Activated naive CD4-positive, alpha-beta T cell treated with anti-CD3 and anti-CD28 coated beads, Interleukin-2, amount 10 ng/mL, durations not matched to agents 7 days and 5 days (primary cell): ENCODE measurements at regions not wholly inside any gene's neighbourhood (a gene's known extent, or its start where the extent isn't known, plus 50 kb on each side); places are given as distances from the start of the nearest gene placed in this dataset.

Experiments
- CTCF ChIA-PET: fragments of 350-600 bp; sonication (Branson Sonifier 250); formaldehyde crosslinking; loops from one replicate; lab custom pipeline; 2021; ENCODE audit warnings: antibody characterized with exemption; lab: Charles Lee
- DNase-seq: peaks from one replicate; pipeline ENCODE4 v3.0.0-alpha.2; 2020
- H3K27ac Mint-ChIP-seq: one replicate; pipeline ENCODE4 v1.8.0; 2021; ENCODE audit warnings: mild to moderate bottlenecking, moderate library complexity, mixed read lengths
- H3K27me3 Mint-ChIP-seq: one replicate; pipeline ENCODE4 v1.8.0; 2021; ENCODE audit warnings: mild to moderate bottlenecking, mixed read lengths
- H3K36me3 Mint-ChIP-seq: one replicate; pipeline ENCODE4 v1.8.0; 2021; ENCODE audit warnings: mixed read lengths
- H3K4me1 Mint-ChIP-seq: one replicate; pipeline ENCODE4 v1.8.0; 2021; ENCODE audit warnings: mixed read lengths
- H3K4me3 Mint-ChIP-seq: one replicate; pipeline ENCODE4 v1.8.0; 2021; ENCODE audit warnings: mild to moderate bottlenecking, moderate library complexity, mixed read lengths
- H3K9me3 Mint-ChIP-seq: one replicate; pipeline ENCODE4 v1.8.0; 2021; ENCODE audit warnings: mixed read lengths

DNA sequence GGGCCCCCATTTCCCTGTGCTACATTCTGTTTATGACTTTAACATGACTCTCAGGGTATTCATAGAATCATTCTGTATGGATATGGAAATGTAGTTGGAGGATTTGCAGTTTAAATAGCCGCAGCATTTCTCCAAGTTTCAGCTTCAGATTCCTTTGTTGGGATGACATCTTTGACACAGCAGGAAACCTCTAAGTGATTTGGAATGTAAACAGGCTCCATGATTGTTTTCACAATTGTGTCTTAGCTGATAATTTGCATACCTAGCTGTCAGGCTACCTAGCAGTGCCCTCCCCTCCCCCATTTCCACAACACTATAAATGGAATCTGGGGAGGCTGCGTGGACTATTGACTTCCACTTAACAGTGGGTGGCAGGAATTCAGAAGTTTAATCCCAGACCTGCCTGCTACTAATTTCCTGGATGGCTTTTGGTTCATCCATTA, 290.2 kb downstream of the HLX start:
- no peaks in the 10 kb centered on the region for H3K4me1 Mint-ChIP-seq
- CTCF ChIA-PET, result no interaction called here
- no peak overlapping the region for H3K4me3 Mint-ChIP-seq
- no peaks in the 10 kb centered on the region for H3K9me3 Mint-ChIP-seq
- no peak for DNase-seq
- H3K27ac Mint-ChIP-seq, result no peak overlapping the region
- H3K27me3 Mint-ChIP-seq, result no peaks in the 10 kb centered on the region
- no peaks in the 10 kb centered on the region for H3K36me3 Mint-ChIP-seq

DNA sequence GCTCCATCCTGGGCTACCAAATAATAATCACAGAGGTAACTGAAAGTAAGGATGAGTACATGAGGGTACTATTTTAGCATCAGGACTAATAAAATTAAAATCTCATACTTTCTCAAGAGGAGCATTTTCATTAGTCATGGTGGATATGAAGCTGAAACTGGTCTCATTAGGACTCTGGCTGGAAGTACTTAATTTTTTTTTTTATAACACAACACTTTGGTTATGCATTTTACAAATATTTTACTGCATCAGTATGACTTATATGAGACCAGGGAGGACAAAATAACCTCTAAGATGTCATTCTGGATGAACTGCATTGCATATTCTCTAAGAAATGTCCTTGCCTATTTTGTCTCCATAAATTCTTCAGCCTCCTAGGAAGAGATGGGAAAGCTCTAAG, 290.9 kb downstream of the HLX start:
- Mint-ChIP-seq H3K4me1 (no peaks in the 10 kb centered on the region), H3K27ac (no peak overlapping the region), H3K36me3 (no peaks in the 10 kb centered on the region), H3K4me3 (no peak overlapping the region), H3K27me3 (no peaks in the 10 kb centered on the region), H3K9me3 (no peaks in the 10 kb centered on the region)
- CTCF ChIA-PET, result no interaction called here
- no peak for DNase-seq

DNA sequence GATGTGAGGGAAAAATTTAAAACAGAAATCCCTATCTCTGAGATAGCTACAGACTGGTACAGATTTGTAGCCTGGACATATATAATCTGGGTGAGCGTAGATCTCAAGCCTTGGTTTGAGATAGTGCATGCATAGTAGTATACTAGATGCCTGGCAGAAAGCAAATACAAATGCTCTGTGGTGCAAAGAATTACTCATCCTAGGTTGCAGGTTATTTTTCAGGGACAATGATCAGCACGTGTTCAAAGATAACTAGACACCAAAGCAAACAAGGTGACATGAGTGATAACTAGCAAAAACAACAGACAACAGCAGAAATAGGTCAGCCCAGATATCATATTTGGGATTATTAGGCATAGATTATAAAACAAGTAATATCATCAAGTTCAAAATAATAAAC, 292.5 kb downstream of the HLX start:
- no peaks in the 10 kb centered on the region for H3K36me3 Mint-ChIP-seq
- H3K4me1 Mint-ChIP-seq, result no peaks in the 10 kb centered on the region
- DNase-seq, result no peak
- CTCF ChIA-PET, result no interaction called here
- no peak overlapping the region for H3K27ac Mint-ChIP-seq
- H3K4me3 Mint-ChIP-seq, result no peak overlapping the region
- no peaks in the 10 kb centered on the region for H3K9me3 Mint-ChIP-seq
- no peaks in the 10 kb centered on the region for H3K27me3 Mint-ChIP-seq

DNA sequence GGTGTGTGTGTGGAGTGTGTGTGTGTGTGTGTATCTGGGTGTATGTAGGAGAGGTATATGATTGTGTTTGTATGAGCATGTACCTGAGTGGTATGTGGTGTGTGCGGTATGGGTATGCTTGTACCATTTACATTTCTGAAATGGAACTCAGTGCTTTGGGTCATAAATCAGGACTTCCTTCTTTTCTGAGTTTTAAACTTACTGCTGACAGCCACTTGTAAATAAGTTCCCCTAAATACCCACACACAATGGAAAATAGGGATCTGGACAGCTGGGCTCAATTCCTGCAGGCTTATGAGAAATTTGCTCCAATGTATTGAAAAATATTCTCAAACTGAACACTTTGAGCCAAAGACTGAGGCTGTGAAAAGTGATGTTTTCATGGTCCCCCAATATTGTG, 293.6 kb downstream of the HLX start:
- Mint-ChIP-seq H3K4me1 (no peaks in the 10 kb centered on the region), H3K27ac (no peak overlapping the region), H3K27me3 (no peaks in the 10 kb centered on the region), H3K4me3 (no peak overlapping the region), H3K9me3 (no peaks in the 10 kb centered on the region), H3K36me3 (no peaks in the 10 kb centered on the region)
- no peak for DNase-seq
- CTCF ChIA-PET, result no interaction called here

DNA sequence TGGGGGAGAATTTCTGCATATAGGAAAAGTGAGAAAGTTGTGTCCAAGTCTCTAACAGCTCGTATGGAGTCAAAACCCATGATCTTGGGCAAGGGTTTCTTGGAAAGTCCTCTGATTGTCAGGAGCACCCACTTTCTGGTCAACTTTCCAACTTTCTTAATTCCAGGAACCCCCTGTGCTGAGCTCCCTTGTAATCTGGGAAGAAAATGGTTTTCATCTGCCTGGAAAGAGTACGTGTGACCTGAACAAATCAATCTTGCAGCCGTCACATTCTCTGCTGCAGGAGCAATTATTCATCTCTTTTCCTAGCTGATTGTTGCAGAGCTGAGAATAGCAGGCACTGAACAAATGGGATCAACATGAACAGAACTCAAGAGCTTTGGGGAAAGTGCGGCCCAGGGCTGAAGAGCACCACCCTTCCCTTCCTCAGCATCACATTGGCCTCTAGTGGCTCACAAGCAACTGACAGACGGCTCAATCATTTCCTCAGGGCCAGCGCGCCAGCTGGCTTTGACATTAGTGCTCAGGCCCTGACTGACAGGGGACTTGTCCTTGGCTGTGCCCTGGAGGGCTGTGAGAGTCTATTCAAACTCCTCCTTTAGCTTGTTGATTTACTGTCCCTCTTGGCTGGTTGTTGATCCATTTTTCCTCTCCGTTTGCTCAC, 295.2 kb downstream of the HLX start:
- H3K36me3 Mint-ChIP-seq, result no peaks in the 10 kb centered on the region
- CTCF ChIA-PET, result no interaction called here
- H3K27me3 Mint-ChIP-seq, result no peaks in the 10 kb centered on the region
- H3K4me3 Mint-ChIP-seq, result no peak overlapping the region
- no peaks in the 10 kb centered on the region for H3K4me1 Mint-ChIP-seq
- no peak for DNase-seq
- H3K9me3 Mint-ChIP-seq, result no peaks in the 10 kb centered on the region
- H3K27ac Mint-ChIP-seq, result no peak overlapping the region

DNA sequence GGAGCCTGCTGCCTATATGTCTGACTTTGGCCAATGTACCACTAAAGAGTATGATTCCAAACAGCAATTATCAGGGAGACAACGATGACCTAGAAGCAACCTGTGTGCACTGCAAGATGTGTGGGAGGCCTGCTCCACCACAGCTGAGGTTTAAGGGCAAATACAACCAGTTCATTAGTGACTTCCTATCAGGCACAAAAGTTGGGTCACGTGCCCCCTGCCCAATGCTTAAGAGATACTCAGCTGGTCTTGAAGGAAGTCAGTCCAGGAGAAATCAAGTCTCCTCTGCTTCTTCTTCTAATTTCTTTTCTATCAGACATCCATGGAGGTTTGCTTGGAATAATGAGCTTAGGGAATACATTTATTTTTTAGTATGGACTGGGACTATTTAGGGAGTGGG, 296.0 kb downstream of the HLX start:
- no peaks in the 10 kb centered on the region for H3K9me3 Mint-ChIP-seq
- H3K27me3 Mint-ChIP-seq, result no peaks in the 10 kb centered on the region
- CTCF ChIA-PET, result no interaction called here
- H3K36me3 Mint-ChIP-seq, result no peaks in the 10 kb centered on the region
- H3K27ac Mint-ChIP-seq, result no peak overlapping the region
- DNase-seq, result no peak
- no peaks in the 10 kb centered on the region for H3K4me1 Mint-ChIP-seq
- H3K4me3 Mint-ChIP-seq, result no peak overlapping the region

DNA sequence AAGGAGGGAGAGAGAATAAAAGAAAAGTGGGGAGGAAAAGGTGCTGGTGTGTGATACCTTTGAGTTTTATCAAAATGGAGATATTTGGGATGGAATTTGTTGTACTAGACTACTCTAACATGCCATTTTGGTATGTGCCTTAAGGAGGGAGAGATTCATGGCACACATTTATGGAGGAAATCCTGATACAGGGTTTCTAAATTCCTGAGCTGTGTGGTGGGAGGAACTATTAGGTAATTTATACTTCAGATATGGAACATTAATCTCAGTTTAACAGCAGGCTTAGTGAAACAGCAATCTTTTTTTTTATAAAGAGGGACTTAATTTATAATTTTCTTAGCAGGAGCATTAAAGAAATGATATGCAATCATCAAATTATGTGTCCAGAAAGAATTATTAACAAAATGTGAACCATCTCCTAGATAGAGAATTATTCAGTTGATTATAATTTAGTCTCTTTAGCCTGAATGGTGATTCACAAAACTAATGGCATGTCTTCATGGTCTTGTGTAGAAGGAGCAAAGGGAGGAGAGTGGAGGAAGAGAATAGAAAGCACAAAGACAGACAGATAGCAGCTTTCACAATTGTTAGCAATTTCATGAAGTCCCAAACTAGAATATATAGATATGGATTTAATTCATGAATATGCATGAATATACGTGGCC, 301.6 kb downstream of the HLX start:
- H3K36me3 Mint-ChIP-seq, result no peaks in the 10 kb centered on the region
- no peak for DNase-seq
- H3K4me1 Mint-ChIP-seq, result no peaks in the 10 kb centered on the region
- no peak overlapping the region for H3K4me3 Mint-ChIP-seq
- H3K27me3 Mint-ChIP-seq, result no peaks in the 10 kb centered on the region
- H3K27ac Mint-ChIP-seq, result no peak overlapping the region
- no peaks in the 10 kb centered on the region for H3K9me3 Mint-ChIP-seq
- CTCF ChIA-PET, result no interaction called here

DNA sequence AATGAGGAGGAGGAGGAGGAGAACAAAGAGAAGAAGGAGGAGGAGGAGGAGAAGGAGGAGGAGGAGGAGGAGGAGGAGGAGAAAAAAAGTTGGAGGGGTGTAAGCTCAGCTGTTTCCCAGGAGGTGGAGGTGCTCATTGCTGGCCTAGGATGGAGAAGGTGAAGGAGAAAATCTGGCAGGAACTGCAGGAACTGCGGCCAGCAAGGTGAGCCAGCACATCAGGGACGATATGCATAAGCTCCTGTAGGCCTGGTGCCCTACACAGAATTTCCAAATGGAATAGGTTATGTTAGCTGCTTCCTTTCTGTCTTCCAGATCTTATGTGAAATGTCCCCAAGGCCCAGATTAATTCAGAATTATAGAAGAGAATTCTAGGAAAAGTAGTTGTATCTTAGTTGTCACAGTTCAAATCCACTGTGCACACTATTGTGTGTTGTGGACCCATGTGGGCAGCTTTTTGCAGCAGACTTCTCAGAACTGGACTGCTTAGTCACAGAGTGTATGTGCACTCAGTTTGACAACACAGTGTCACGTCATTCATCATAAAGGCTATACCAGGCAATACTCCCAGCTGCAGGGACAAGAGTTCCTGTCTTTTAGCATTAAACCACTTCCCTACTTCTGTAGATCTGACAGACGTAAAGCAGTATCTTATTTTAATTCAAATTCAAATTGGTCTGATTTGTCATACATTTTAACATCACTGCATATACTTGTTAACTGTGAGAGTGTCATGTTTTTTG, 303.7 kb downstream of the HLX start:
- Mint-ChIP-seq H3K27me3 (no peaks in the 10 kb centered on the region), H3K27ac (no peak overlapping the region), H3K9me3 (no peaks in the 10 kb centered on the region), H3K4me1 (no peaks in the 10 kb centered on the region), H3K36me3 (no peaks in the 10 kb centered on the region), H3K4me3 (no peak overlapping the region)
- DNase-seq, result no peak
- CTCF ChIA-PET, result no interaction called here

DNA sequence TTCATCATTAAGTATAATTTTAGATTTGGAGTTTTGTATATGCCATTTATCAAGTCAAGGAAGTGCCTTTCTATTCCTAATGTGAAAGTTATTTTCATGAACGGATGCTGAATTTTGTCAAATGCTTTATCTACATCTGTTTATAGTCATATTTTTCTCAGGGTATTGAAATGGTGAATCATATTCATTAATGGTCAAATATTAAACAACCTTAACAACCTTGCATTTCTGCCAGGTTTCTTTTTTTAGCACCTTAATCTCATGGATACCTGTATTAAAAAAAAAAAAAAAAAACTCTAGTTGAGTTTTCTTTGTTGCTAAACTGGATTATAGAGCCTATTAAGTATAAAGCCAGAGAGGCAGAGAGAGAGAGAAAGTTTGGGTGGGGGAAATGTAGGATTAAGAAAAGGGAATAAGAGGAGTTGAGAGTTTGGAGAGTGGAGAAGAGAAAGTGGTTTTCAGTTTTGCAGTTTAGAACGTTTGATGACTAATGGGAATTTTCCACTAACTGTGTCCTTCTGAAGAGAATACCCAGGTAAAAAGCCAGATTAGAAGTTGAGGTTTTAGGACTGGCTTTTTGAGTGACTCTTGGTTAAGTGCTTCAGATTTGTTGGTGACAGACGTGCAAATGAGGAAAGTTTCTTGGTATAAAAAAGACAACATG, 305.0 kb downstream of the HLX start:
- no peaks in the 10 kb centered on the region for H3K9me3 Mint-ChIP-seq
- H3K27ac Mint-ChIP-seq, result no peak overlapping the region
- CTCF ChIA-PET, result no interaction called here
- no peak for DNase-seq
- H3K4me3 Mint-ChIP-seq, result no peak overlapping the region
- H3K36me3 Mint-ChIP-seq, result no peaks in the 10 kb centered on the region
- no peaks in the 10 kb centered on the region for H3K4me1 Mint-ChIP-seq
- no peaks in the 10 kb centered on the region for H3K27me3 Mint-ChIP-seq

DNA sequence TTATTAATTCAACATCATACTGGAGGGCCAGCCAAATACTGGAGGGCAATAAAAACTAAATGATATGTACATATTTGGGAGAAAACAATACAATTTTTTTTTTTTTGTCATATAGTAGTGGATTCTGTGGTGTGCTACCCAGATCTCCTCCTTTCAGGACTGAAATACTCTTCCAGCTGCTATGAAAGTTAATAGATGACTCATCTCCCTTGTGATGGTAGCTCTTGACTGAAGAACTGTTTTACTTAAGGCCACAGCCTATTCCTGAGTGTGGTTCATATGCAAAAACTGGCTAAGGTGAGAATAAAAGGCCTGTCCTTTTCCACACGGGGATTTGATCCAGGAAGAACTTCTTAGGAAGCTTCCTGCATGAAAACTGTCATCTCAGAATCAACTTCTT, 307.9 kb downstream of the HLX start:
- H3K27me3 Mint-ChIP-seq, result no peaks in the 10 kb centered on the region

DNA sequence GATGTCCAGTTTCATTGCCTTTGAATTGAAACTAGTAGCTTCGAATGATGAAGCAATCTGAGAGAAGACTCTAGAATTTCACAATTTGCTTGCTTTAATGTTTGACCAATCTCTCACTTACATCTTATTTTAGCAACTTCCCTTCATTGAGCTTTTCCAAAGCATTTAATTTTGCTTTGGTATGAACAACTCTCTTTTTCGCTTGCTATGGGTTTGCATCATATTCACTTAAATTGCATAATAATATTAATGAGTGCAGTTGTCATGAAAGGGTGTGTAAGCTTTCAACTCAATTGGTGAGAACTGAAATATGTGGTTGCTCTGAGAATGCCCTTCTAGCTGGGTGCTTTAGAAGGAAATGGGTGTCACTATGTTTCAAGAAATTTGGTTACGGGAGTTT, 309.2 kb downstream of the HLX start:
- CTCF ChIA-PET, result no interaction called here
- H3K36me3 Mint-ChIP-seq, result no peaks in the 10 kb centered on the region
- H3K27me3 Mint-ChIP-seq, result no peaks in the 10 kb centered on the region
- H3K4me1 Mint-ChIP-seq, result no peaks in the 10 kb centered on the region
- no peak overlapping the region for H3K27ac Mint-ChIP-seq
- no peak overlapping the region for H3K4me3 Mint-ChIP-seq
- H3K9me3 Mint-ChIP-seq, result no peaks in the 10 kb centered on the region
- no peak for DNase-seq

More for the DNA sequence above, 307.9 kb downstream of the HLX start:
- H3K27ac Mint-ChIP-seq, result no peak overlapping the region
- no peak for DNase-seq
- no peaks in the 10 kb centered on the region for H3K4me1 Mint-ChIP-seq
- no peaks in the 10 kb centered on the region for H3K36me3 Mint-ChIP-seq
- H3K9me3 Mint-ChIP-seq, result no peaks in the 10 kb centered on the region
- CTCF ChIA-PET, result no interaction called here
- no peak overlapping the region for H3K4me3 Mint-ChIP-seq

DNA sequence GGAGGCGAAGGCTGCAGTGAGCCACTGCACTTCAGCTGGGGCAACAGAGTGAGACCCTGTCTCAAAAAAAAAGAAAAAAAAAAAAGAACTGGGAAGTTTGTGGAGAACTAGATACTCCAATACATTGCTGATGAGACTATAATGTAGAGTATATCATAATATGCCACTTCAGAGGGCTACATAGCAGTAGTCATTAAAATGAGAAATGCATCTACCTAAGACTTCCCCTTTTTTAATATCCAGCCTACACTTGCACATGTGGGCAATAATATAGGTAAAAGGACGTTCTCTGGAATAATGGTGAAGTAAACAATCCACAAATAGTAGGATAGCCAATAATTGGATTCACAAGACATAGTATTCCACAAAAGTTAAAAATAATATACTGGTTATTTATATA, 311.0 kb downstream of the HLX start:
- no peaks in the 10 kb centered on the region for H3K9me3 Mint-ChIP-seq
- CTCF ChIA-PET, result no interaction called here
- H3K27me3 Mint-ChIP-seq, result no peaks in the 10 kb centered on the region
- H3K27ac Mint-ChIP-seq, result no peak overlapping the region
- no peak overlapping the region for H3K4me3 Mint-ChIP-seq
- DNase-seq, result no peak
- H3K4me1 Mint-ChIP-seq, result no peaks in the 10 kb centered on the region
- no peaks in the 10 kb centered on the region for H3K36me3 Mint-ChIP-seq

DNA sequence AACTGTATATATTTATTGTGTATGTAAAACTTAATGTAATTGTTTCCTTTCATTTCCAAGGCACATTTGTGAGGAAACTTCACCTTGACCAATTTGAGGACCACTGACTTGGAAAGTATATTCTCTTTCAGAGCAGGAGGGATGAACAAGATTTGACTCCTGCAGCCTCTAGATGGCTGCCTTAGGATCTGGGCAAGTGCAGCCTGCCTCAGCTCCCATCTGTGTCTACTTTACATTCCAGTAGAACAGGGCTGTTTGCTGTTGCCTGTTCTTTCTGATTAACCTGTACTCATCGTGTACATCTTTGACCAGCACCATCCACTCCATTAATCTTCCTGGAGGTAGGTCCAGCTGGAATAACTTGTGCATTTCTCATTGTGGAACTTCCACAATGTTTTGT, 312.8 kb downstream of the HLX start:
- DNase-seq, result no peak
- Mint-ChIP-seq H3K27me3 (no peaks in the 10 kb centered on the region), H3K27ac (no peak overlapping the region), H3K36me3 (no peaks in the 10 kb centered on the region), H3K4me3 (no peak overlapping the region), H3K9me3 (no peaks in the 10 kb centered on the region), H3K4me1 (no peaks in the 10 kb centered on the region)
- CTCF ChIA-PET, result interaction anchor here (1.9 kb wide), 1 partner anchor 11 kb away, joined by 5 read pairs; no protein-coding TSS in a partner anchor

DNA sequence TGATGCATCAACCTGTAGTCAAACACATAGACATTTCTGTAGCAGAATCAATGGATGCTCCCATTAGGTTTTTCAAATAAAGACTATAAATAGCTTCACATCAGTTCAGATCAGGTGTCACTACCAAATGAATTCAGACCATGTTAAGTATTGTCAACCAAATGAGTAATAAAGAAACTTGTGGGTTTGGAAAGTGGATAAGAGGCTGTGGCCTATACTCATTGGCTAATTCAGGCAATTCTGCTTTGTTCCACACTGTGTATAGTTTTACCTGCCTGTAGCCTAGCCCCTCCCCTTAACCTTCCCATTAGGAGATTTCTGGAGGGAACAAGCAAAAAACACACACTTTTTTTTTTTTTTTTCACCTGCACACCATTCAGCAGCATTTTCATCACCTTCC, 321.2 kb downstream of the HLX start:
- no peaks in the 10 kb centered on the region for H3K36me3 Mint-ChIP-seq
- CTCF ChIA-PET, result interaction anchor here (1.1 to 1.5 kb wide), 2 partner anchors 324 to 397 kb away, joined by 3 to 4 read pairs; no protein-coding TSS in a partner anchor
- H3K27me3 Mint-ChIP-seq, result no peaks in the 10 kb centered on the region
- no peak overlapping the region for H3K27ac Mint-ChIP-seq
- no peak overlapping the region for H3K4me3 Mint-ChIP-seq
- no peaks in the 10 kb centered on the region for H3K4me1 Mint-ChIP-seq
- H3K9me3 Mint-ChIP-seq, result no peaks in the 10 kb centered on the region
- no peak for DNase-seq
